ENCODE measurements at regions not wholly inside any gene's neighbourhood (a gene's known extent, or its start where the extent isn't known, plus 50 kb on each side); places are given as distances from the start of the nearest gene placed in this dataset.
"Not testable (repeated sequence)": the region's sequence is repeated elsewhere in the genome, so short reads cannot be mapped to it uniquely, and the experiment has no call there.

GRCh38 chr10:130261306-130261705 is 125.1 kb downstream of the GLRX3 start:
- no peak for DNase-seq (ENCODE audit: low read depth)

GRCh38 chr10:130261766-130262165 is 125.6 kb downstream of the GLRX3 start:
- no peak for DNase-seq (ENCODE audit: low read depth)

- DNase-seq (ENCODE audit: low read depth): no peak
Observed at GRCh38 chr10:130263289-130263688, 127.1 kb downstream of the GLRX3 start.

- DNase-seq (ENCODE audit: low read depth): no peak
Observed at GRCh38 chr10:130265542-130265941, 129.4 kb downstream of the GLRX3 start.

GRCh38 chr10:130282492-130283218 is 146.5 kb downstream of the GLRX3 start:
- DNase-seq (ENCODE audit: low read depth): no peak

- DNase-seq (ENCODE audit: low read depth): no peak
Observed at GRCh38 chr10:130283219-130283545, 147.0 kb downstream of the GLRX3 start.

- not testable (repeated sequence) for DNase-seq (ENCODE audit: low read depth)
Observed at GRCh38 chr10:130295761-130296160, 159.6 kb downstream of the GLRX3 start.

GRCh38 chr10:130300608-130301020 is 164.4 kb downstream of the GLRX3 start:
- DNase-seq (ENCODE audit: low read depth): peak; percentile 63

GRCh38 chr10:130301021-130301892 is 165.1 kb downstream of the GLRX3 start:
- peak; percentile 85 for DNase-seq (ENCODE audit: low read depth)

- DNase-seq (ENCODE audit: low read depth): no peak
Observed at GRCh38 chr10:130326954-130327353, 190.8 kb downstream of the GLRX3 start.

- no peak for DNase-seq (ENCODE audit: low read depth)
Observed at GRCh38 chr10:130329792-130330191, 193.6 kb downstream of the GLRX3 start.

GRCh38 chr10:130333185-130333584 is 197.0 kb downstream of the GLRX3 start:
- peak; percentile 8 for DNase-seq (ENCODE audit: low read depth)

GRCh38 chr10:130335336-130335735 is 199.1 kb downstream of the GLRX3 start:
- DNase-seq (ENCODE audit: low read depth): no peak

- no peak for DNase-seq (ENCODE audit: low read depth)
Observed at GRCh38 chr10:130336617-130337304, 200.6 kb downstream of the GLRX3 start.

- DNase-seq (ENCODE audit: low read depth): no peak
Observed at GRCh38 chr10:130337305-130337640, 201.1 kb downstream of the GLRX3 start.

- DNase-seq (ENCODE audit: low read depth): no peak
Observed at GRCh38 chr10:130337696-130338635, 201.8 kb downstream of the GLRX3 start.

- DNase-seq (ENCODE audit: low read depth): no peak
Observed at GRCh38 chr10:130338636-130339024, 202.4 kb downstream of the GLRX3 start.

GRCh38 chr10:130339091-130339490 is 202.9 kb downstream of the GLRX3 start:
- DNase-seq (ENCODE audit: low read depth): no peak

- no peak for DNase-seq (ENCODE audit: low read depth)
Observed at GRCh38 chr10:130339911-130340310, 203.7 kb downstream of the GLRX3 start.

GRCh38 chr10:130340816-130341215 is 204.6 kb downstream of the GLRX3 start:
- DNase-seq (ENCODE audit: low read depth): no peak

- DNase-seq (ENCODE audit: low read depth): no peak
Observed at GRCh38 chr10:130341356-130341755, 205.2 kb downstream of the GLRX3 start.

Data from HT1080 (cell line).